Osteoblast (primary cell): ENCODE measurements at regions not wholly inside any gene's neighbourhood (a gene's known extent, or its start where the extent isn't known, plus 50 kb on each side); places are given as distances from the start of the nearest gene placed in this dataset.

Source experiments
- DNase-seq: peaks from one replicate; pipeline ENCODE4 v3.0.0; 2011; ENCODE audit warnings: low spot score, mixed read lengths; ENCODE audit not compliant: insufficient read length; ENCODE audit errors: missing footprints
- H2AFZ ChIP-seq: 2 replicates; pipeline ENCODE4 v1.6.0; 2011; ENCODE audit warnings: mild to moderate bottlenecking, low read length
- H3K27ac ChIP-seq: 2 replicates; pipeline ENCODE4 v1.5.1; 2011; ENCODE audit warnings: mild to moderate bottlenecking, low read depth, low read length, moderate library complexity
- H3K27me3 ChIP-seq: 2 replicates; pipeline ENCODE4 v1.6.0; 2012; ENCODE audit warnings: mild to moderate bottlenecking, control low read depth, inconsistent platforms, low read length, moderate library complexity; ENCODE audit not compliant: insufficient read depth
- H3K36me3 ChIP-seq: 2 replicates; pipeline ENCODE4 v1.5.1; 2011; ENCODE audit warnings: mild to moderate bottlenecking, low read length, control low read depth, moderate library complexity; ENCODE audit not compliant: insufficient read depth
- H3K4me1 ChIP-seq: 2 replicates; pipeline ENCODE4 v1.5.1; 2011; ENCODE audit warnings: mild to moderate bottlenecking, low read length, control low read depth, moderate library complexity; ENCODE audit not compliant: insufficient read depth
- H3K4me2 ChIP-seq: 2 replicates; pipeline ENCODE4 v1.6.0; 2011; ENCODE audit warnings: mild to moderate bottlenecking, low read length; ENCODE audit not compliant: insufficient read depth
- H3K4me3 ChIP-seq: fragments of 200-600 bp; sonication (generic); 3 replicates; pipeline ENCODE4 v1.5.1; 2012; ENCODE audit warnings: mild to moderate bottlenecking, low read length, inconsistent platforms; ENCODE audit not compliant: insufficient read depth
- H3K79me2 ChIP-seq: 2 replicates; pipeline ENCODE4 v1.6.0; 2012; ENCODE audit warnings: mild to moderate bottlenecking, low read length, control low read depth, inconsistent platforms; ENCODE audit not compliant: insufficient read depth
- H3K9me3 ChIP-seq: 2 replicates; pipeline ENCODE4 v1.5.1; 2011; ENCODE audit warnings: low read depth, low read length, control low read depth
- H4K20me1 ChIP-seq: 2 replicates; pipeline ENCODE4 v1.6.0; 2012; ENCODE audit warnings: mild to moderate bottlenecking, low read length, control low read depth; ENCODE audit not compliant: insufficient read depth
- CTCF ChIP-seq: IDR thresholded peaks from 2 replicates; pipeline ENCODE4 v1.5.1; 2011; ENCODE audit warnings: mild to moderate bottlenecking, low read depth, low read length, moderate library complexity; ENCODE audit errors: extremely low read depth

- no peak overlapping the region for H2AFZ ChIP-seq
- TF ChIP-seq CTCF = no peak
- H3K4me3 ChIP-seq = no peak overlapping the region
- H4K20me1 ChIP-seq = no peaks in the 10 kb centered on the region
- no peaks in the 10 kb centered on the region for H3K36me3 ChIP-seq
- no peaks in the 10 kb centered on the region for H3K27me3 ChIP-seq
- no peaks in the 10 kb centered on the region for H3K4me1 ChIP-seq
- no peak overlapping the region for H3K27ac ChIP-seq
- no peak for DNase-seq
- peaks cover 3% of the 10 kb centered on the region for H3K9me3 ChIP-seq
- H3K79me2 ChIP-seq = no peaks in the 10 kb centered on the region
- no peak overlapping the region for H3K4me2 ChIP-seq
These were observed 215.8 kb downstream of the LRRC70 start for GRCh38 chr5:62794456-62794855.

- Histone ChIP-seq H3K79me2 (no peaks in the 10 kb centered on the region), H3K27me3 (no peaks in the 10 kb centered on the region), H3K9me3 (peaks cover 3% of the 10 kb centered on the region), H3K36me3 (no peaks in the 10 kb centered on the region), H4K20me1 (no peaks in the 10 kb centered on the region), H3K4me3 (no peak overlapping the region), H3K4me2 (no peak overlapping the region), H3K4me1 (no peaks in the 10 kb centered on the region), H2AFZ (no peak overlapping the region), H3K27ac (no peak overlapping the region)
- peak; percentile 37 for TF ChIP-seq CTCF
- DNase-seq = no peak
These were observed 212.4 kb downstream of the LRRC70 start for GRCh38 chr5:62791059-62791458.

GRCh38 chr5:62790348-62790747, 211.7 kb downstream of the LRRC70 start:
- no peak for DNase-seq
- Histone ChIP-seq H3K4me2 (no peak overlapping the region), H2AFZ (no peak overlapping the region), H3K4me1 (no peaks in the 10 kb centered on the region), H3K4me3 (no peak overlapping the region), H3K27ac (no peak overlapping the region), H3K79me2 (no peaks in the 10 kb centered on the region), H3K9me3 (no peaks in the 10 kb centered on the region), H3K36me3 (no peaks in the 10 kb centered on the region), H3K27me3 (no peaks in the 10 kb centered on the region), H4K20me1 (no peaks in the 10 kb centered on the region)
- TF ChIP-seq CTCF = no peak

GRCh38 chr5:62786099-62786498, 207.5 kb downstream of the LRRC70 start:
- Histone ChIP-seq H4K20me1 (no peaks in the 10 kb centered on the region), H3K4me2 (no peak overlapping the region), H3K4me3 (no peak overlapping the region), H3K36me3 (no peaks in the 10 kb centered on the region), H3K4me1 (no peaks in the 10 kb centered on the region), H2AFZ (no peak overlapping the region), H3K79me2 (no peaks in the 10 kb centered on the region), H3K27ac (no peak overlapping the region), H3K9me3 (no peaks in the 10 kb centered on the region), H3K27me3 (no peaks in the 10 kb centered on the region)
- TF ChIP-seq CTCF = no peak
- DNase-seq = no peak
